NT2/D1 (cell line): ENCODE measurements at regions not wholly inside any gene's neighbourhood (a gene's known extent, or its start where the extent isn't known, plus 50 kb on each side); places are given as distances from the start of the nearest gene placed in this dataset.

ENCODE experiments used
- YY1 ChIP-seq: IDR thresholded peaks from 2 replicates; pipeline ENCODE4 v1.6.1; 2011; ENCODE audit not compliant: insufficient read length, insufficient read depth
- ZNF274 ChIP-seq: IDR thresholded peaks from 2 replicates; pipeline ENCODE4 v1.6.1; 2011; ENCODE audit warnings: mild to moderate bottlenecking, low read depth, low read length

GRCh38 chr4:19092797-19093196 lies 1071.2 kb upstream of the LCORL start:
- no peak for TF ChIP-seq ZNF274
- no peak for TF ChIP-seq YY1
